ENCODE measurements at regions not wholly inside any gene's neighbourhood (a gene's known extent, or its start where the extent isn't known, plus 50 kb on each side); places are given as distances from the start of the nearest gene placed in this dataset.

DNA sequence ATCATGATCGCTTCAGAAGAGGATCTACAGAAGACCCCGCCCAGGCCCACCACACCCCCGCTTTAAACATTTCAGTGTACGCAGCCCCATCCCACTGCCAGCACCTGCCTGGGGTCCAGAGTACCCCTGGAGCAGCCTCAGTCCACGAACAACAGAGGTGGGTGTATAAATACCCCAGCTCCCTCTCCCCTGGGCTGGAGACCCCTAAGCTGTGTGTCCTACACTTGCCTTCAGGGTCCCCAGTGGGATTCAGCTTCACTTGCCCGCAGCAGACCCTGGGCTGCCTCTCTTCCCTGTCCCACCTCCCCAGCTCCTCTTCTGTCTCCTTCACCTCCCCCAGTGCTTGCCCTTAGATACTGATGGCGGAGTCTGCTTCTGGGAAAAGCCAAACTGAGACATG, 105.7 kb downstream of the RBFOX3 start:
- TF ChIP-seq, protein P1, sequence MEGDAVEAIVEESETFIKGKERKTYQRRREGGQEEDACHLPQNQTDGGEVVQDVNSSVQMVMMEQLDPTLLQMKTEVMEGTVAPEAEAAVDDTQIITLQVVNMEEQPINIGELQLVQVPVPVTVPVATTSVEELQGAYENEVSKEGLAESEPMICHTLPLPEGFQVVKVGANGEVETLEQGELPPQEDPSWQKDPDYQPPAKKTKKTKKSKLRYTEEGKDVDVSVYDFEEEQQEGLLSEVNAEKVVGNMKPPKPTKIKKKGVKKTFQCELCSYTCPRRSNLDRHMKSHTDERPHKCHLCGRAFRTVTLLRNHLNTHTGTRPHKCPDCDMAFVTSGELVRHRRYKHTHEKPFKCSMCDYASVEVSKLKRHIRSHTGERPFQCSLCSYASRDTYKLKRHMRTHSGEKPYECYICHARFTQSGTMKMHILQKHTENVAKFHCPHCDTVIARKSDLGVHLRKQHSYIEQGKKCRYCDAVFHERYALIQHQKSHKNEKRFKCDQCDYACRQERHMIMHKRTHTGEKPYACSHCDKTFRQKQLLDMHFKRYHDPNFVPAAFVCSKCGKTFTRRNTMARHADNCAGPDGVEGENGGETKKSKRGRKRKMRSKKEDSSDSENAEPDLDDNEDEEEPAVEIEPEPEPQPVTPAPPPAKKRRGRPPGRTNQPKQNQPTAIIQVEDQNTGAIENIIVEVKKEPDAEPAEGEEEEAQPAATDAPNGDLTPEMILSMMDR (IDR thresholded peaks at IDR 0.05): no peak
- TF ChIP-seq POLR2A (IDR thresholded peaks at IDR 0.05): no peak
